ENCODE measurements at regions not wholly inside any gene's neighbourhood (a gene's known extent, or its start where the extent isn't known, plus 50 kb on each side); places are given as distances from the start of the nearest gene placed in this dataset.

DNA sequence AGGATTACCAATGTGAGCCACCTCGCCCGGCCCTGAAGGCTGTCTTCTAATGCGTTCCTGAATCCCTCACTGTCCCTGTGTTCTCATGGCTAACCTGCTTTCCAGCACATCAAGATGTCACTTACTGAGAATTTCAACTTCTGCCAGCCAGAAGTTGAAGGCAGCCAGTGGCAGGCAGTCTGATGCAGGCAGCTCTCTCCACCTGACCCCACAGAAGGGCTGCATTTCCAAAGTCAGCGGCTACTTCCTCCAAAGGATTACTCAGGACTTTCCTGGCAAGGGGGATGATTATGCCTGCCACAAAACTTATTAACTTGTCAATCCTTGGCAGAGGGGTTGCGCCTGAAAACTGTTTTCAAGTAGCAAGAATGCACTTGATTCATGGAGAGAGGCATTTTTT, 1219.4 kb downstream of the TYW1 start:
- Histone ChIP-seq H3K9me3 (ENCODE audit: insufficient read depth, low read length, severe bottlenecking) (no peaks in the 10 kb centered on the region), H3K4me1 (ENCODE audit: insufficient read depth, low read length) (no peaks in the 10 kb centered on the region), H2AFZ (ENCODE audit: low read depth, low read length) (no peak overlapping the region), H4K20me1 (ENCODE audit: insufficient read depth, low read length) (no peaks in the 10 kb centered on the region), H3K4me2 (ENCODE audit: insufficient read depth, low read length) (no peak overlapping the region), H3K4me3 (ENCODE audit: low read depth in 1 of 2, low read length in 2 of 2) (no peak overlapping the region), H3K27ac (ENCODE audit: low read length) (no peak overlapping the region), H3K27me3 (ENCODE audit: insufficient read depth, low read length, poor library complexity) (no peaks in the 10 kb centered on the region), H3K36me3 (ENCODE audit: insufficient read depth, low read length) (no peaks in the 10 kb centered on the region), H3K79me2 (ENCODE audit: insufficient read depth, low read length) (no peaks in the 10 kb centered on the region), H3K9ac (ENCODE audit: low read depth, low read length) (no peak overlapping the region)
- DNase-seq, result no peak
- TF ChIP-seq EZH2 (IDR thresholded peaks at IDR 0.05; ENCODE audit: borderline replicate concordance, low read depth, low read length, severe bottlenecking), result no peak
- TF ChIP-seq, protein P1, sequence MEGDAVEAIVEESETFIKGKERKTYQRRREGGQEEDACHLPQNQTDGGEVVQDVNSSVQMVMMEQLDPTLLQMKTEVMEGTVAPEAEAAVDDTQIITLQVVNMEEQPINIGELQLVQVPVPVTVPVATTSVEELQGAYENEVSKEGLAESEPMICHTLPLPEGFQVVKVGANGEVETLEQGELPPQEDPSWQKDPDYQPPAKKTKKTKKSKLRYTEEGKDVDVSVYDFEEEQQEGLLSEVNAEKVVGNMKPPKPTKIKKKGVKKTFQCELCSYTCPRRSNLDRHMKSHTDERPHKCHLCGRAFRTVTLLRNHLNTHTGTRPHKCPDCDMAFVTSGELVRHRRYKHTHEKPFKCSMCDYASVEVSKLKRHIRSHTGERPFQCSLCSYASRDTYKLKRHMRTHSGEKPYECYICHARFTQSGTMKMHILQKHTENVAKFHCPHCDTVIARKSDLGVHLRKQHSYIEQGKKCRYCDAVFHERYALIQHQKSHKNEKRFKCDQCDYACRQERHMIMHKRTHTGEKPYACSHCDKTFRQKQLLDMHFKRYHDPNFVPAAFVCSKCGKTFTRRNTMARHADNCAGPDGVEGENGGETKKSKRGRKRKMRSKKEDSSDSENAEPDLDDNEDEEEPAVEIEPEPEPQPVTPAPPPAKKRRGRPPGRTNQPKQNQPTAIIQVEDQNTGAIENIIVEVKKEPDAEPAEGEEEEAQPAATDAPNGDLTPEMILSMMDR (IDR thresholded peaks at IDR 0.05; ENCODE audit: borderline replicate concordance, extremely low read depth, low read length, poor library complexity, severe bottlenecking), result no peak
- no peak for ATAC-seq (ENCODE audit: insufficient read depth, low read depth)

DNA sequence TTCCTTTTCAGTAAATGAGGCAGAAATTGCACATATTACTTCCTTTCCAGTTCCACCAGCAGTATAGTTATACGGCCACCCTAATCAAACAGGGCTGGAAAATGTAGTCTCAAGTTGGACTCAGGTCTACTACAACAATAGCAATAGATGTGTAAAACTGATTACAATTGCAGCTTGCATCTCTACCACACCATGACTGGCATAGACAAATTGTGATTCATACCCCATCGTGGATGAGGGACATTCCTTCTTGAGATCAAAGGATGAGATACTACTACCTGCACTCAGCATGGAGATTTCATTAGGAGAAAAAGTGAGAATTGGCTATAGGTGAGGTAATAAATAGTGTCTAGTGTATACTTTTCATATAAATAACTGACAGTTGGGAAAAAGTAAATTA, 1220.8 kb downstream of the TYW1 start:
- ATAC-seq (ENCODE audit: insufficient read depth, low read depth) (no peak), DNase-seq (no peak)
- no peaks in the 10 kb centered on the region for H3K9me3 ChIP-seq (ENCODE audit: insufficient read depth, low read length, severe bottlenecking)
- H3K36me3 ChIP-seq (ENCODE audit: insufficient read depth, low read length), result no peaks in the 10 kb centered on the region
- no peak overlapping the region for H3K27ac ChIP-seq (ENCODE audit: low read length)
- no peaks in the 10 kb centered on the region for H3K79me2 ChIP-seq (ENCODE audit: insufficient read depth, low read length)
- no peaks in the 10 kb centered on the region for H4K20me1 ChIP-seq (ENCODE audit: insufficient read depth, low read length)
- H3K4me3 ChIP-seq (ENCODE audit: low read depth in 1 of 2, low read length in 2 of 2), result no peak overlapping the region
- H3K4me1 ChIP-seq (ENCODE audit: insufficient read depth, low read length), result no peaks in the 10 kb centered on the region
- no peak overlapping the region for H3K4me2 ChIP-seq (ENCODE audit: insufficient read depth, low read length)
- no peak overlapping the region for H2AFZ ChIP-seq (ENCODE audit: low read depth, low read length)
- TF ChIP-seq, protein P1 (IDR thresholded peaks at IDR 0.05; ENCODE audit: borderline replicate concordance, extremely low read depth, low read length, poor library complexity, severe bottlenecking), result no peak
- no peak for TF ChIP-seq EZH2 (IDR thresholded peaks at IDR 0.05; ENCODE audit: borderline replicate concordance, low read depth, low read length, severe bottlenecking)
- H3K27me3 ChIP-seq (ENCODE audit: insufficient read depth, low read length, poor library complexity), result no peaks in the 10 kb centered on the region
- H3K9ac ChIP-seq (ENCODE audit: low read depth, low read length), result no peak overlapping the region

- Histone ChIP-seq H2AFZ (ENCODE audit: low read depth, low read length) (no peak overlapping the region), H3K27me3 (ENCODE audit: insufficient read depth, low read length, poor library complexity) (no peaks in the 10 kb centered on the region), H3K9ac (ENCODE audit: low read depth, low read length) (no peak overlapping the region), H3K9me3 (ENCODE audit: insufficient read depth, low read length, severe bottlenecking) (no peaks in the 10 kb centered on the region), H3K4me2 (ENCODE audit: insufficient read depth, low read length) (no peak overlapping the region), H3K27ac (ENCODE audit: low read length) (no peak overlapping the region), H3K4me1 (ENCODE audit: insufficient read depth, low read length) (no peaks in the 10 kb centered on the region), H4K20me1 (ENCODE audit: insufficient read depth, low read length) (no peaks in the 10 kb centered on the region), H3K79me2 (ENCODE audit: insufficient read depth, low read length) (no peaks in the 10 kb centered on the region), H3K36me3 (ENCODE audit: insufficient read depth, low read length) (no peaks in the 10 kb centered on the region), H3K4me3 (ENCODE audit: low read depth in 1 of 2, low read length in 2 of 2) (no peak overlapping the region)
- TF ChIP-seq EZH2 (IDR thresholded peaks at IDR 0.05; ENCODE audit: borderline replicate concordance, low read depth, low read length, severe bottlenecking), result no peak
- TF ChIP-seq, protein P1 (IDR thresholded peaks at IDR 0.05; ENCODE audit: borderline replicate concordance, extremely low read depth, low read length, poor library complexity, severe bottlenecking), result no peak
- ATAC-seq (ENCODE audit: insufficient read depth, low read depth) (no peak), DNase-seq (no peak)
These were observed 1221.8 kb downstream of the TYW1 start for GRCh38 chr7:68218461-68218860.

- H3K4me1 ChIP-seq (ENCODE audit: insufficient read depth, low read length), result no peaks in the 10 kb centered on the region
- DNase-seq, result no peak
- TF ChIP-seq EZH2 (IDR thresholded peaks at IDR 0.05; ENCODE audit: borderline replicate concordance, low read depth, low read length, severe bottlenecking), result no peak
- TF ChIP-seq, protein P1 (IDR thresholded peaks at IDR 0.05; ENCODE audit: borderline replicate concordance, extremely low read depth, low read length, poor library complexity, severe bottlenecking), result no peak
- H3K27me3 ChIP-seq (ENCODE audit: insufficient read depth, low read length, poor library complexity), result no peaks in the 10 kb centered on the region
- H3K79me2 ChIP-seq (ENCODE audit: insufficient read depth, low read length), result no peaks in the 10 kb centered on the region
- no peak for ATAC-seq (ENCODE audit: insufficient read depth, low read depth)
- H3K9me3 ChIP-seq (ENCODE audit: insufficient read depth, low read length, severe bottlenecking), result no peaks in the 10 kb centered on the region
- no peak overlapping the region for H3K4me2 ChIP-seq (ENCODE audit: insufficient read depth, low read length)
- H3K27ac ChIP-seq (ENCODE audit: low read length), result no peak overlapping the region
- no peaks in the 10 kb centered on the region for H3K36me3 ChIP-seq (ENCODE audit: insufficient read depth, low read length)
- no peak overlapping the region for H3K9ac ChIP-seq (ENCODE audit: low read depth, low read length)
- no peaks in the 10 kb centered on the region for H4K20me1 ChIP-seq (ENCODE audit: insufficient read depth, low read length)
- H2AFZ ChIP-seq (ENCODE audit: low read depth, low read length), result no peak overlapping the region
- no peak overlapping the region for H3K4me3 ChIP-seq (ENCODE audit: low read depth in 1 of 2, low read length in 2 of 2)
These were observed 1225.7 kb downstream of the TYW1 start for GRCh38 chr7:68222311-68222710.

Measured in DND-41 (cell line).